ENCODE measurements at regions not wholly inside any gene's neighbourhood (a gene's known extent, or its start where the extent isn't known, plus 50 kb on each side); places are given as distances from the start of the nearest gene placed in this dataset.

GRCh38 chrX:39874202-39874816, 223.4 kb downstream of the BCOR start:
- BruUV-seq (replicated peaks), result no TSS peak
- H4K20me1 ChIP-seq (replicated peaks; ENCODE audit: control insufficient read depth, insufficient read depth, low read length), result no peaks in the 10 kb centered on the region
- in situ Hi-C loops (cut with MboI), result no loop called here
- no peaks in the 10 kb centered on the region for H3K9me3 ChIP-seq (replicated peaks; ENCODE audit: control insufficient read depth, insufficient read depth, low read depth, low read length)
- no peak overlapping the region for H3K9ac ChIP-seq (ENCODE audit: insufficient read depth in 1 of 2, low read depth in 2 of 2, low read length in 2 of 2)
- no peaks in the 10 kb centered on the region for H3K9me1 ChIP-seq (ENCODE audit: control insufficient read depth, insufficient read depth, low read length)
- FAIRE-seq, result no peak
- no peak overlapping the region for H3K4me2 ChIP-seq (ENCODE audit: insufficient read depth, low read length)
- 50% methylated on average over 5 of the region's 5 CpGs for WGBS (ENCODE audit: insufficient coverage, low coverage, missing lambda C conversion rate)
- POLR2A ChIA-PET, result no interaction called here
- H2AFZ ChIP-seq (ENCODE audit: low read depth, low read length), result no peak overlapping the region
- CTCF ChIA-PET (ENCODE audit: low intra/inter-chr PET ratio), result no interaction called here
- H3K36me3 ChIP-seq (ENCODE audit: control insufficient read depth, insufficient read depth, low read length), result no peaks in the 10 kb centered on the region
- ATAC-seq, result no peak
- no peak for DNase-seq (ENCODE audit: extremely low read depth in 1 of 4, low spot score in 3 of 4)
- intact Hi-C loops (cut with micrococcal nuclease), result no loop called here
- no peak overlapping the region for H3K4me3 ChIP-seq
- no peak overlapping the region for H3K27ac ChIP-seq (ENCODE audit: extremely low read depth, low read depth, low read length)
- peaks cover 8 to 10% of the 10 kb centered on the region in 2 experiments; a peak in 4 of 5 replicates for H3K4me1 ChIP-seq (replicated peaks in 1 of 2; ENCODE audit: control insufficient read depth in 2 of 2, insufficient read depth in 2 of 2, low read length in 2 of 2)
- no peaks in the 10 kb centered on the region; a peak in 1 of 5 replicates for H3K27me3 ChIP-seq (ENCODE audit: control insufficient read depth in 2 of 2, insufficient read depth in 2 of 2, low read length in 2 of 2)
- no peaks in the 10 kb centered on the region for H3K79me2 ChIP-seq (ENCODE audit: control insufficient read depth, insufficient read depth, low read length)
- no peak for TF ChIP-seq ZNF766 (CRISPR knock-in tag; conservative IDR thresholded peaks at IDR 0.05)
- TF ChIP-seq CBX8 (IDR thresholded peaks at IDR 0.05; ENCODE audit: borderline replicate concordance, extremely low read depth, low read depth, low read length, poor library complexity, severe bottlenecking), result no peak
- TF ChIP-seq, protein P1, sequence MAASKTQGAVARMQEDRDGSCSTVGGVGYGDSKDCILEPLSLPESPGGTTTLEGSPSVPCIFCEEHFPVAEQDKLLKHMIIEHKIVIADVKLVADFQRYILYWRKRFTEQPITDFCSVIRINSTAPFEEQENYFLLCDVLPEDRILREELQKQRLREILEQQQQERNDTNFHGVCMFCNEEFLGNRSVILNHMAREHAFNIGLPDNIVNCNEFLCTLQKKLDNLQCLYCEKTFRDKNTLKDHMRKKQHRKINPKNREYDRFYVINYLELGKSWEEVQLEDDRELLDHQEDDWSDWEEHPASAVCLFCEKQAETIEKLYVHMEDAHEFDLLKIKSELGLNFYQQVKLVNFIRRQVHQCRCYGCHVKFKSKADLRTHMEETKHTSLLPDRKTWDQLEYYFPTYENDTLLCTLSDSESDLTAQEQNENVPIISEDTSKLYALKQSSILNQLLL (CRISPR knock-in tag; IDR thresholded peaks at IDR 0.05; ENCODE audit: borderline replicate concordance), result no peak
- TF ChIP-seq, protein P2, sequence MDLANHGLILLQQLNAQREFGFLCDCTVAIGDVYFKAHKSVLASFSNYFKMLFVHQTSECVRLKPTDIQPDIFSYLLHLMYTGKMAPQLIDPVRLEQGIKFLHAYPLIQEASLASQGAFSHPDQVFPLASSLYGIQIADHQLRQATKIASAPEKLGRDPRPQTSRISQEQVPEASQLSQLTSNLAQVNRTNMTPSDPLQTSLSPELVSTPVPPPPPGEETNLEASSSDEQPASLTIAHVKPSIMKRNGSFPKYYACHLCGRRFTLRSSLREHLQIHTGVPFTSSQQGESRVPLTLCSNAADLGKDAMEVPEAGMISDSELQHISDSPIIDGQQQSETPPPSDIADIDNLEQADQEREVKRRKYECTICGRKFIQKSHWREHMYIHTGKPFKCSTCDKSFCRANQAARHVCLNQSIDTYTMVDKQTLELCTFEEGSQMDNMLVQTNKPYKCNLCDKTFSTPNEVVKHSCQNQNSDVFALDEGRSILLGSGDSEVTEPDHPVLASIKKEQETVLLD (IDR thresholded peaks at IDR 0.05), result no peak
- no peak for TF ChIP-seq MGA (IDR thresholded peaks at IDR 0.05)
- no peak for TF ChIP-seq USF1 (CRISPR knock-in tag; IDR thresholded peaks at IDR 0.05)
